Keratinocyte (primary cell): ENCODE measurements at regions not wholly inside any gene's neighbourhood (a gene's known extent, or its start where the extent isn't known, plus 50 kb on each side); places are given as distances from the start of the nearest gene placed in this dataset.
"Not testable (repeated sequence)": the region's sequence is repeated elsewhere in the genome, so short reads cannot be mapped to it uniquely, and the experiment has no call there.

ENCODE experiments used
- EZH2 ChIP-seq: IDR thresholded peaks from one replicate; pipeline ENCODE4 v1.6.1; 2012; ENCODE audit warnings: inconsistent platforms, mild to moderate bottlenecking, low read length, moderate library complexity
- TF ChIP-seq, protein P1 (sequence below), 3 experiments: IDR thresholded peaks in 1 of 3; conservative IDR thresholded peaks in 1 of 3; optimal IDR thresholded peaks in 1 of 3; 2 replicates in 2 of 3; 3 replicates in 1 of 3; pipeline versions ENCODE3 to v1.5.1; 2011; ENCODE audit warnings: low read length in 3 of 3, mild to moderate bottlenecking in 3 of 3, moderate library complexity in 2 of 3, control low read depth in 1 of 3, inconsistent platforms in 1 of 3; ENCODE audit not compliant: insufficient read depth in 2 of 3; ENCODE audit errors: extremely low read depth in 1 of 3

DNA sequence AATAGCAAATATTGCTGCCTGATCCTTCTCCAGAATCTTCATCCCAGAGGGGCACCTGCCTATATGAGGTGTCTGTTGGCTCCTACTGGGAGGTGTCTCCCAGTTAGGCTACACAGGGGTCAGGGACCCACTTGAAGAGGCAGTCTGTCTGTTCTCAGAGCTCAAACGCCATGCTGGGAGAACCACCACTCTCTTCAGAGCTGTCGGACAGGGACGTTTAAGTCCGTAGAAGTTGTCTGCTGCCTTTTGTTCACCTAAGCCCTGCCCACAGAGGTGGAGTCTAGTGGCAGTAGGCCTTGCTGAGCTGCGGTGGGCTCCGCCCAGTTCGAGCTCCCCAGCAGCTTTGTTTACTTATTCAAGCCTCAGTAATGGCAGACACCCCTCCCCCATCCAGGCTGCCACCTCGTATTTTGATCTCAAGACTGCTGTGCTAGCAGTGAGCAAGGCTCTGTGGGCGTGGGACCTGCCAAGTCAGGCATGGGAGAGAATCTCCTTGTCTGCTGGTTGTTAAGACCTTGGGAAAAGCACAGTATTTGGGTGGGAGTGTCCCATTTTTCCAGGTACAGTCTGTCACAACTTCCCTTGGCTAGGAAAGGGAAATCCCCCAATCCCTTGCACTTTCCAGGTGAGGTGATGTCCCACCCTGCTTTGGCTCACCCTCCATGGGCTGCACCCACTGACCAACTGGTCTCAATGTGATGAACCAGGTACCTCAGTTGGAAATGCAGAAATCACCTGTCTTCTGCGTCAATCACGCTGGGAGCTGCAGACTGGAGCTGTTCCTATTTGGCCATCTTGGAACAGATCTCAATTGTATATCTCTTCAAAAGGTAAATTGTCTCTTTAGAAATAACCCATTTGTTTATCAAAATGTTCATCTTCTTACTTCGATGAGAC, 87.4 kb upstream of the ITPRID2 start:
- TF ChIP-seq, protein P1, sequence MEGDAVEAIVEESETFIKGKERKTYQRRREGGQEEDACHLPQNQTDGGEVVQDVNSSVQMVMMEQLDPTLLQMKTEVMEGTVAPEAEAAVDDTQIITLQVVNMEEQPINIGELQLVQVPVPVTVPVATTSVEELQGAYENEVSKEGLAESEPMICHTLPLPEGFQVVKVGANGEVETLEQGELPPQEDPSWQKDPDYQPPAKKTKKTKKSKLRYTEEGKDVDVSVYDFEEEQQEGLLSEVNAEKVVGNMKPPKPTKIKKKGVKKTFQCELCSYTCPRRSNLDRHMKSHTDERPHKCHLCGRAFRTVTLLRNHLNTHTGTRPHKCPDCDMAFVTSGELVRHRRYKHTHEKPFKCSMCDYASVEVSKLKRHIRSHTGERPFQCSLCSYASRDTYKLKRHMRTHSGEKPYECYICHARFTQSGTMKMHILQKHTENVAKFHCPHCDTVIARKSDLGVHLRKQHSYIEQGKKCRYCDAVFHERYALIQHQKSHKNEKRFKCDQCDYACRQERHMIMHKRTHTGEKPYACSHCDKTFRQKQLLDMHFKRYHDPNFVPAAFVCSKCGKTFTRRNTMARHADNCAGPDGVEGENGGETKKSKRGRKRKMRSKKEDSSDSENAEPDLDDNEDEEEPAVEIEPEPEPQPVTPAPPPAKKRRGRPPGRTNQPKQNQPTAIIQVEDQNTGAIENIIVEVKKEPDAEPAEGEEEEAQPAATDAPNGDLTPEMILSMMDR (optimal IDR thresholded peaks at IDR 0.05 in 1 of 3, IDR thresholded peaks at IDR 0.05 in 1 of 3, conservative IDR thresholded peaks at IDR 0.05 in 1 of 3; ENCODE audit: extremely low read depth in 1 of 3, insufficient read depth in 2 of 3, low read length in 3 of 3) = not testable (repeated sequence)
- not testable (repeated sequence) for TF ChIP-seq EZH2
